H1 (cell line): ENCODE measurements at regions not wholly inside any gene's neighbourhood (a gene's known extent, or its start where the extent isn't known, plus 50 kb on each side); places are given as distances from the start of the nearest gene placed in this dataset.
A peak's percentile ranks its signal among the peaks of the same experiment; 100 is the strongest.

Experiments used
- CTCF ChIA-PET: fragments of 300-600 bp; sonication (Branson Sonifier 250); formaldehyde crosslinking; loops from one replicate; lab custom pipeline; 2021; ENCODE audit not compliant: partially characterized antibody; lab: Charles Lee
- POLR2A ChIA-PET: fragments of 300-600 bp; sonication (Branson Sonifier 250); formaldehyde crosslinking; loops from one replicate; lab custom pipeline; 2021; ENCODE audit warnings: inconsistent platforms; ENCODE audit not compliant: partially characterized antibody; lab: Charles Lee
- DNase-seq, 2 experiments: peaks; one replicate each; pipeline versions ENCODE4 v3.0.0 to v3.0.0-alpha.2; 2010 to 2022; ENCODE audit warnings: low spot score in 2 of 2, low read depth in 1 of 2, mixed read lengths in 1 of 2
- FAIRE-seq: peaks from 2 replicates; lab custom pipeline; 2011; peaks lifted over from hg19 to GRCh38; lab: Jason Lieb, UNC
- H2AFZ ChIP-seq: 2 replicates; pipeline ENCODE4 v1.8.1; 2012; ENCODE audit warnings: low read length, inconsistent platforms
- H2AK5ac ChIP-seq: 2 replicates; pipeline ENCODE4 v1.6.1; 2013; ENCODE audit warnings: low read depth, low read length
- H2BK120ac ChIP-seq: replicated peaks from 2 replicates; pipeline ENCODE3; 2013; ENCODE audit warnings: low read depth, low read length, inconsistent platforms
- H2BK12ac ChIP-seq: 2 replicates; pipeline ENCODE4 v1.6.1; 2013; ENCODE audit warnings: low read depth, low read length
- H2BK15ac ChIP-seq: 2 replicates; pipeline ENCODE4 v1.6.1; 2013; ENCODE audit warnings: low read length
- H2BK20ac ChIP-seq: 2 replicates; pipeline ENCODE4 v1.6.1; 2013; ENCODE audit warnings: low read length
- H2BK5ac ChIP-seq: 2 replicates; pipeline ENCODE4 v1.6.1; 2013; ENCODE audit warnings: low read depth, low read length
- H3K14ac ChIP-seq: 2 replicates; pipeline ENCODE4 v1.6.1; 2013; ENCODE audit warnings: inconsistent platforms; ENCODE audit not compliant: insufficient read length
- H3K18ac ChIP-seq: 2 replicates; pipeline ENCODE4 v1.6.1; 2013; ENCODE audit warnings: low read length; ENCODE audit errors: extremely low read depth
- H3K23ac ChIP-seq: 2 replicates; pipeline ENCODE4 v1.6.1; 2013; ENCODE audit warnings: inconsistent platforms; ENCODE audit not compliant: insufficient read length
- H3K23me2 ChIP-seq: 2 replicates; pipeline ENCODE4 v1.6.1; 2013; ENCODE audit warnings: low read depth, low read length
- H3K27ac ChIP-seq: 2 replicates; pipeline ENCODE4 v1.6.1; 2011; ENCODE audit warnings: low read depth, low read length, inconsistent platforms
- H3K27me3 ChIP-seq, 4 experiments: replicated peaks in 1 of 4; 1 replicate in 1 of 4; 2 replicates in 3 of 4; pipeline versions ENCODE4 v1.6.1 to v1.8.1; 2011 to 2013; ENCODE audit warnings: low read length in 3 of 4, mild to moderate bottlenecking in 3 of 4, inconsistent platforms in 2 of 4, mixed read lengths in 2 of 4, moderate library complexity in 1 of 4; ENCODE audit not compliant: control insufficient read depth in 3 of 4, insufficient read depth in 3 of 4; ENCODE audit errors: extremely low read depth in 1 of 4
- H3K36me3 ChIP-seq, 4 experiments: 2 replicates each; pipeline versions ENCODE4 v1.6.1 to v1.8.1; 2011 to 2013; ENCODE audit warnings: mild to moderate bottlenecking in 4 of 4, low read length in 3 of 4, moderate library complexity in 2 of 4, control low read depth in 1 of 4, inconsistent platforms in 1 of 4; ENCODE audit not compliant: insufficient read depth in 4 of 4, control insufficient read depth in 2 of 4
- H3K4ac ChIP-seq: replicated peaks from 2 replicates; pipeline ENCODE3; 2013; ENCODE audit warnings: low read length, low read depth, mixed read lengths, inconsistent platforms; ENCODE audit not compliant: insufficient read length
- H3K4me1 ChIP-seq, 4 experiments: replicated peaks in 1 of 4; 1 replicate in 1 of 4; 2 replicates in 3 of 4; pipeline versions ENCODE4 v1.6.1 to v1.8.1; 2011 to 2013; ENCODE audit warnings: low read length in 3 of 4, inconsistent platforms in 2 of 4, mixed read lengths in 1 of 4; ENCODE audit not compliant: insufficient read depth in 4 of 4, control insufficient read depth in 3 of 4
- H3K4me2 ChIP-seq, 2 experiments: 2 replicates each; pipeline versions ENCODE4 v1.6.1 to v1.8.1; 2011 to 2013; ENCODE audit warnings: low read depth in 2 of 2, low read length in 2 of 2, control low read depth in 1 of 2, inconsistent platforms in 1 of 2, mild to moderate bottlenecking in 1 of 2; ENCODE audit not compliant: insufficient read depth in 1 of 2
- H3K4me3 ChIP-seq, 4 experiments: fragments of 200-600, 300-600 bp in 1 of 4; sonication (generic), shearing (Covaris generic), sonication (Bioruptor Twin) in 1 of 4; 2 replicates each; pipeline versions ENCODE4 v1.5.1 to v1.8.1; 2011 to 2016; ENCODE audit warnings: low read length in 4 of 4, low read depth in 3 of 4, control low read depth in 2 of 4, inconsistent platforms in 2 of 4, mild to moderate bottlenecking in 2 of 4, mixed read lengths in 1 of 4, moderate library complexity in 1 of 4; ENCODE audit not compliant: insufficient read depth in 2 of 4; ENCODE audit errors: extremely low read depth in 1 of 4
- H3K56ac ChIP-seq: replicated peaks from 2 replicates; pipeline ENCODE3; 2013; ENCODE audit warnings: low read depth, mild to moderate bottlenecking, mixed read lengths, low read length, inconsistent platforms; ENCODE audit not compliant: insufficient read length
- H3K79me1 ChIP-seq: 2 replicates; pipeline ENCODE4 v1.6.1; 2013; ENCODE audit warnings: low read depth, low read length, control low read depth
- H3K79me2 ChIP-seq, 2 experiments: 2 replicates each; pipeline versions ENCODE4 v1.6.1 to v1.8.1; 2012 to 2013; ENCODE audit warnings: low read length in 2 of 2, mild to moderate bottlenecking in 2 of 2, inconsistent platforms in 1 of 2; ENCODE audit not compliant: insufficient read depth in 2 of 2, control insufficient read depth in 1 of 2
- H3K9ac ChIP-seq, 4 experiments: replicated peaks in 1 of 4; 1 replicate in 1 of 4; 2 replicates in 3 of 4; pipeline versions ENCODE4 v1.6.1 to v1.8.1; 2011 to 2013; ENCODE audit warnings: low read depth in 3 of 4, low read length in 3 of 4, control low read depth in 2 of 4, mild to moderate bottlenecking in 2 of 4, moderate library complexity in 2 of 4, inconsistent platforms in 1 of 4; ENCODE audit errors: extremely low read depth in 1 of 4
- H3K9me3 ChIP-seq, 2 experiments: 2 replicates each; pipeline versions ENCODE4 v1.6.1 to v1.8.1; 2012 to 2013; ENCODE audit warnings: mild to moderate bottlenecking in 2 of 2, moderate library complexity in 2 of 2, control low read depth in 1 of 2, inconsistent platforms in 1 of 2, low read depth in 1 of 2, low read length in 1 of 2, mixed read lengths in 1 of 2; ENCODE audit not compliant: insufficient read depth in 2 of 2
- H4K20me1 ChIP-seq, 2 experiments: replicated peaks in 1 of 2; 2 replicates each; pipeline versions ENCODE3 to v1.8.1; 2011 to 2013; ENCODE audit warnings: inconsistent platforms in 2 of 2, low read length in 2 of 2, mild to moderate bottlenecking in 1 of 2; ENCODE audit not compliant: insufficient read depth in 2 of 2, control insufficient read depth in 1 of 2
- H4K5ac ChIP-seq: 2 replicates; pipeline ENCODE4 v1.6.1; 2013; ENCODE audit warnings: low read length, low read depth, mixed read lengths, inconsistent platforms; ENCODE audit not compliant: insufficient read length
- H4K8ac ChIP-seq: 2 replicates; pipeline ENCODE4 v1.8.0; 2013; ENCODE audit warnings: mild to moderate bottlenecking, moderate library complexity, low read length, inconsistent platforms; ENCODE audit not compliant: insufficient read depth; ENCODE audit errors: extremely low read depth
- H4K91ac ChIP-seq: replicated peaks from 2 replicates; pipeline ENCODE3; 2013; ENCODE audit warnings: low read length, mixed read lengths, inconsistent platforms; ENCODE audit not compliant: insufficient read length
- CBX5 ChIP-seq: fragments of 300-800, 300-1000 bp; sonication (generic); IDR thresholded peaks from 2 replicates; pipeline ENCODE4 v1.7.1; 2016; ENCODE audit warnings: antibody characterized with exemption, low read length, low read depth
- CBX8 ChIP-seq: fragments of 300-800, 300-1000 bp; sonication (generic); IDR thresholded peaks from 2 replicates; pipeline ENCODE4 v1.7.1; 2016; ENCODE audit warnings: low read depth, low read length, borderline replicate concordance
- CREB1 ChIP-seq: IDR thresholded peaks from 2 replicates; pipeline ENCODE4 v1.6.1; 2012; ENCODE audit warnings: inconsistent platforms
- RAD21 ChIP-seq, 2 experiments: IDR thresholded peaks in 1 of 2; conservative IDR thresholded peaks in 1 of 2; 2 replicates each; pipeline ENCODE4 v1.6.1; 2011; ENCODE audit warnings: low read depth in 2 of 2, low read length in 2 of 2, improper control_type of control experiment in 1 of 2, inconsistent platforms in 1 of 2, mild to moderate bottlenecking in 1 of 2, moderate library complexity in 1 of 2
- TAF1 ChIP-seq: IDR thresholded peaks from 2 replicates; pipeline ENCODE4 v1.6.1; 2011; ENCODE audit warnings: mild to moderate bottlenecking, low read depth, low read length
- WGBS, 2 experiments: shearing (Covaris generic) in 1 of 2; methylation state at CpG; one replicate each; pipeline versions ENCODE4 v1.1.6 to v1.1.7; 2013 to 2015; ENCODE audit warnings: low lambda C conversion rate in 2 of 2, mixed read lengths in 2 of 2, inconsistent platforms in 1 of 2, low coverage in 1 of 2, missing lambda C conversion rate in 1 of 2; ENCODE audit not compliant: insufficient replicate concordance in 2 of 2, insufficient coverage in 1 of 2, insufficient read length in 1 of 2; ENCODE audit errors: extremely low coverage in 1 of 2, missing lambda C conversion rate in 1 of 2; 5-methylcytosine and 5-hydroxymethylcytosine counted together

DNA sequence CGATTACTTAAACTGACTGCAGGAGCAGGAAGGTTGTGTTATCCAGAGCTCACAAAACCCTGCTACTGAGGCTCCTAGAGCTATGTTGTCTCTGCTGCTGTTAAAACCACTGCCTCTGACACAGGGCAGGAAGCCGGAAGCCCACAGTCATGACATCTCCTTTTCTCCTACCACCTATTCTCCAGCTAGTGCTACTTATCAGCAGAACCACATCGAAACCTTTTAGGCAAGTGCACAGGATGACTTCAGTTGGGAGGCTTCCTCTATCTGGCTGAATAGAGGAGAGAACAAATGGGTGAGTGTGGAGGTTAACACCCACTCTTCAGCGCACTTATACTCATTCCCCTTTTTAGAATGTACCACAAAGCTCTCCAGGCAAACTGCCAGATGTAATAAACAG, 638.0 kb downstream of the OTOL1 start:
- no peak overlapping the region for H3K56ac ChIP-seq
- H3K27me3 ChIP-seq, result no peaks in the 10 kb centered on the region
- H3K18ac ChIP-seq, result no peak overlapping the region
- H3K9ac ChIP-seq, result no peak overlapping the region
- FAIRE-seq, result no peak
- no peak for DNase-seq
- no peaks in the 10 kb centered on the region for H4K20me1 ChIP-seq
- H3K36me3 ChIP-seq, result no peaks in the 10 kb centered on the region
- no peaks in the 10 kb centered on the region for H3K79me1 ChIP-seq
- WGBS, 2 experiments, result 97% methylated on average over 4 of the region's 4 CpGs; no CpG with 5 or more reads in 1 of the 2 experiments
- H3K9me3 ChIP-seq, result no peaks in the 10 kb centered on the region
- TF ChIP-seq CBX8 (no peak), RAD21 (IDR thresholded peaks at IDR 0.05 in 1 of 2, conservative IDR thresholded peaks at IDR 0.05 in 1 of 2; ENCODE audit: low read depth in 2 of 2, low read length in 2 of 2) (no peak), TAF1 (no peak), CREB1 (no peak), CBX5 (no peak)
- no peak overlapping the region for H4K91ac ChIP-seq
- peak overlapping the region; percentile 66; the same call in 1 of the 2 replicates for H2AFZ ChIP-seq
- H2BK5ac ChIP-seq, result no peak overlapping the region
- no peaks in the 10 kb centered on the region for H3K79me2 ChIP-seq
- no peak overlapping the region for H2BK120ac ChIP-seq
- ChIA-PET CTCF (no interaction called here), POLR2A (no interaction called here)
- no peaks in the 10 kb centered on the region for H3K4me1 ChIP-seq
- H2BK20ac ChIP-seq, result no peak overlapping the region
- no peaks in the 10 kb centered on the region for H3K23me2 ChIP-seq
- H3K14ac ChIP-seq, result no peak overlapping the region
- H4K8ac ChIP-seq, result no peak overlapping the region
- no peak overlapping the region for H2BK15ac ChIP-seq
- no peak overlapping the region for H2BK12ac ChIP-seq
- no peak overlapping the region for H3K4me3 ChIP-seq
- H3K27ac ChIP-seq, result no peak overlapping the region
- no peak overlapping the region for H3K23ac ChIP-seq
- no peak overlapping the region for H3K4ac ChIP-seq
- no peak overlapping the region for H2AK5ac ChIP-seq
- H4K5ac ChIP-seq, result no peak overlapping the region
- no peak overlapping the region for H3K4me2 ChIP-seq
